ENCODE measurements at regions not wholly inside any gene's neighbourhood (a gene's known extent, or its start where the extent isn't known, plus 50 kb on each side); places are given as distances from the start of the nearest gene placed in this dataset.

DNA sequence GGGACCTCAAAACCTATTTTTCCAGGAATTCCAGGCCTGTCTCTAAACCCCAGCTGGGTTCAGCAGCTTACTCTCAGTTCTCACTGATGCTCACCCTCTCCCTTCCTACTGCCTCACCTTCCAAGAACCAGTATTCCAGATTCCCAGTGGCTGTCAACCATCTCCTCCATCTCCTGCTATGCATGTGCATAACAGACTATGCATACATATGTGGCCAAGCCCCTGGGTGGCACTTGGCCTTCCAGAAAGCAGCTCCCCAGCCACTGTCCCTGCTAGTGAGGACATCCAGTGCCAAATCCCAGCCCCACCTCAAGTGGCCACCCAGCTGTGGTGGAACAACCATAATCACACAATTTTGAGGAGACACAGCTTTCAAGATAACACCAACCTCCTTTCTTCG is 475.7 kb upstream of the PKN2 start:
- no peak overlapping the region for H3K4me3 Mint-ChIP-seq
- CTCF ChIA-PET: interaction anchor here (0.6 to 1.1 kb wide), 2 partner anchors 33 to 38 kb away, joined by 3 to 4 read pairs; no protein-coding TSS in a partner anchor
- H3K36me3 Mint-ChIP-seq (ENCODE audit: low read depth): no peaks in the 10 kb centered on the region
- H3K4me1 Mint-ChIP-seq: peaks cover 8% of the 10 kb centered on the region
- no peak overlapping the region for H3K27ac Mint-ChIP-seq
- intact Hi-C loops (cut with DNase I, micrococcal nuclease): no loop called here
- H3K9me3 Mint-ChIP-seq (ENCODE audit: low read depth): no peaks in the 10 kb centered on the region
- ATAC-seq (no peak), DNase-seq (no peak)
- no peaks in the 10 kb centered on the region for H3K27me3 Mint-ChIP-seq
- POLR2A ChIA-PET: no interaction called here

DNA sequence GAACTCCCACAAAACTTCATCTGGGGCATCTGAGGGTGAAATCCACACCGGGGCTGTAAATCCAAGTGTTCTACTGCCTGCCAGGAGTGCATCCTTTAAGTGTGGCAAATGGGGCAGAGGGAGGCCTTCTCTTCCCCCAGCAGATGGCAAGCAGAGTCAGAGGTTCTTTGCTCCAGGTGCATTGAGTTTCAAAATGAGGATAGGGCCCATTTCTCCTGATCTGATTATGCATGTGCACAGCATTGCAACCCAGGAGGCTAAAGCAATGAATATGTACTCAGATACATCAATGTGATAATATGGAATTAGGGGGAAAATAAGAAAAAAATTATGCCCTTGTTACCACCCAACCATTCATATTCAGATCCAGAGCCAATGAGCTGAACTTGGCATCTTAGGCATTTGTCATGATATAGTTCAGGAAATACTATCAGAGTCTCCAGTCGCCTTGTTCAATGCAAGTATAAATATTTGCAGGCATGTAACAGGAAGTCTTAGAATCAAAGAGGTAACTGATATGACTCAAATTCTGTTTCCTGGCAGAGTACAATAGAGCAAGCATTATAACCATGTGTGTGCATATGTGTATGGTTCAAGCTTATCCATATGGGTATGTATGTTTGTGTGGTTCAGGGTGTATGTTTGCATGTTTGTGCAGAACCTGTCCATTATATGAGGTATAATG is 473.8 kb upstream of the PKN2 start:
- intact Hi-C loops (cut with DNase I, micrococcal nuclease): no loop called here
- POLR2A ChIA-PET: no interaction called here
- H3K27ac Mint-ChIP-seq: no peak overlapping the region
- H3K4me1 Mint-ChIP-seq: peaks cover 8% of the 10 kb centered on the region
- CTCF ChIA-PET: no interaction called here
- no peaks in the 10 kb centered on the region for H3K36me3 Mint-ChIP-seq (ENCODE audit: low read depth)
- H3K27me3 Mint-ChIP-seq: no peaks in the 10 kb centered on the region
- no peaks in the 10 kb centered on the region for H3K9me3 Mint-ChIP-seq (ENCODE audit: low read depth)
- H3K4me3 Mint-ChIP-seq: no peak overlapping the region
- ATAC-seq: peak; percentile 82
- DNase-seq: no peak

DNA sequence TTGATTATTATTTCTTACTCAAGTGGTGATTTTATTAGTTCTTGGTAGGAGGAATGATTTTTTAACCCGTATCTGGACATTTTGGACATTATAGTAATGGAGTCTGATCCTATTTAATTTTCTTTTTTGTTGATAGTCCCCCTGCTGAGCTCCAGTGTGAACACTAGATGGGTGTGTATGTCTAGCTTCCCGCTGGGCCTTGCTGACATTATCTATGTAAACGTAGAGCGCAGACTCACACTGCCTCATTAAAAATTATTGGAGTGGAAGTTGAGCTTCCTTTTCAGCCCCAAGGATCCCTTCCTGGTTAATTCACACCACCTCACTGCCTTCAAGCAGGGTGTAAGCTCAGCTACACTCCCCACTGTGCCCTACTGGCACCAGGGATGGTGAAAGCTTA is 467.6 kb upstream of the PKN2 start:
- no peaks in the 10 kb centered on the region for H3K9me3 Mint-ChIP-seq (ENCODE audit: low read depth)
- H3K36me3 Mint-ChIP-seq (ENCODE audit: low read depth): no peaks in the 10 kb centered on the region
- ChIA-PET POLR2A (no interaction called here), CTCF (no interaction called here)
- no peak for DNase-seq
- peaks cover 9% of the 10 kb centered on the region for H3K27me3 Mint-ChIP-seq
- no peak overlapping the region for H3K27ac Mint-ChIP-seq
- ATAC-seq: no peak
- no peaks in the 10 kb centered on the region for H3K4me1 Mint-ChIP-seq
- H3K4me3 Mint-ChIP-seq: no peak overlapping the region
- intact Hi-C loops (cut with DNase I, micrococcal nuclease): no loop called here

DNA sequence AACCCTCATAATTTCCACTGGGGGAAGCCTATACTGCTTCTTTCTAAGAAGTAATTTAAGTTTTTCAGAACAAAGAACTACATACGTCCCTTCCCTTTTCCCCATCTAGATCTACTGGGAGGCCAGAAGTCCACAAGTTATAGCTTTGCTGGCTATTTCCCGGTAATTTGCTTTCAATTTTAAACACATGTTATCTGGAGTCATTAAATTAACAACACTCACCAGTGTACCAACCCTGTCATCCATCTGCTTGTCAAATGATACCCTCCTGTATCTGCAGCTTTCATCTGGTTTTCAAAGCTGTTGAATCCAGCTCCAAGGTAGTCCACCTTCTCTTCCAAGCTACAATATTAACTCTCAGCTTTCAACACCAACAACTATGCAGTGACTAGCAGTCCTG is 466.7 kb upstream of the PKN2 start:
- ChIA-PET POLR2A (no interaction called here), CTCF (no interaction called here)
- no peaks in the 10 kb centered on the region for H3K4me1 Mint-ChIP-seq
- no peak overlapping the region for H3K4me3 Mint-ChIP-seq
- no peak overlapping the region for H3K27ac Mint-ChIP-seq
- H3K9me3 Mint-ChIP-seq (ENCODE audit: low read depth): no peaks in the 10 kb centered on the region
- no peak for DNase-seq
- H3K36me3 Mint-ChIP-seq (ENCODE audit: low read depth): no peaks in the 10 kb centered on the region
- H3K27me3 Mint-ChIP-seq: peaks cover 9% of the 10 kb centered on the region
- ATAC-seq: no peak
- intact Hi-C loops (cut with DNase I, micrococcal nuclease): no loop called here

DNA sequence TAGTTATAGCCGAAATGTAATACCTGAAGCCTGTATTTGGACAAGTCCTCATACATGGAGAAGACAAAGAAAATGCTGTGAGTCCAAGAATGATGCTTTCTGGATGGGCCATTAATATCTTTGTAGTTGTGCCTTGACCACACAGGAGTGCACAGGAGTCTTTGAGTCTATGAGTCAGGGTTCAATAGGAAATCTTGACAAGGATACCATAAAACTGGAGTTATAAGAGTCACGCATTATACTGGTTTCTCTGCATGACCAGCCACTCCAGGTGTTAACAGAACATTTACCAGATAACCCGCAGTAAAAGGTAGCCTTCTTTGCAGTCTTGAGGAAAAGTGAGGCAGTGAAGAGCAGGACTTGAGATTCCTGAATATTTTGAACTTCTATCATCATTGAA is 464.6 kb upstream of the PKN2 start:
- peaks cover 9% of the 10 kb centered on the region for H3K27me3 Mint-ChIP-seq
- H3K27ac Mint-ChIP-seq: no peak overlapping the region
- intact Hi-C loops (cut with DNase I, micrococcal nuclease): no loop called here
- ATAC-seq (no peak), DNase-seq (no peak)
- POLR2A ChIA-PET: no interaction called here
- CTCF ChIA-PET: no interaction called here
- no peaks in the 10 kb centered on the region for H3K9me3 Mint-ChIP-seq (ENCODE audit: low read depth)
- no peaks in the 10 kb centered on the region for H3K4me1 Mint-ChIP-seq
- no peak overlapping the region for H3K4me3 Mint-ChIP-seq
- H3K36me3 Mint-ChIP-seq (ENCODE audit: low read depth): no peaks in the 10 kb centered on the region

DNA sequence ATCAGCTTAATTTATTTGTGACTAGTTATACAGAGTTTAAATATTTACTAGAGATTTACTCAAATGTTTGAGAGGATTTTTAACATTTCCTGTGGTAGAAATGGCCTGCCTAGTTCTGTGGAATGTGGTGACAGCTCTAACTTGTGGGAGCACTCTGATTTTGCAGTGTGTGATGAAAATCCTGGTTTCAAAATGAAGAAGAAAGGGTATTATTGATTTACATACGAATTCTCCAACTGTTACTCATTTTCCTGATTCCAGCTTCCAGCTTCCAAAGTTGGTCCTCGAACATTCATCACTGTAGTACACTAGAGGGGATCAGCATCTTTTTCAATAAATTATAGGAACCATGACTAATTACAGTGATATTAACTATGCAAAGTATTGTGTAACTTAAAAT is 462.7 kb upstream of the PKN2 start:
- no peak for ATAC-seq
- Mint-ChIP-seq H3K4me1 (no peaks in the 10 kb centered on the region), H3K27me3 (peaks cover 9% of the 10 kb centered on the region), H3K4me3 (no peak overlapping the region), H3K27ac (no peak overlapping the region), H3K9me3 (ENCODE audit: low read depth) (no peaks in the 10 kb centered on the region), H3K36me3 (ENCODE audit: low read depth) (no peaks in the 10 kb centered on the region)
- intact Hi-C loops (cut with DNase I, micrococcal nuclease): no loop called here
- POLR2A ChIA-PET: no interaction called here
- CTCF ChIA-PET: no interaction called here
- no peak for DNase-seq

DNA sequence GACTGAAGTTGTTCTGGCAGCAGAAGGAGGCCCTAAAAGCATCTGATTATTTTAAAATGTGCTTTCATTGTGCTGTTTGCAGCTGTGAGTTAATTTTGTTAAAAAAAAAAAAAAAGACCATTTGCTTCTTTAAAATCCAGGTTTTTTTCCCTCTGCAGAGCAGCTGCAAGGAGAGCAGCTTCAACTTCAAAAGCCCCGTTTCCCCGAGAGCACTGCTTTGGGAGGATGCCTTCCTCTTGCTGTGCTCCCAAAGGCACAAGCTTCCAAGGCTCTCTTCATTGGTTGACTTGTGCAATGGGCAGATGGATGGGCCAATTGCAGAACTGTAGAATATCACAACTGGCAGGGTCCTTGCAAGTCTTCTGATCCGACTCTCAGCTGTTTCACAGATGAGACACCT is 459.2 kb upstream of the PKN2 start:
- DNase-seq (no peak), ATAC-seq (no peak)
- Mint-ChIP-seq H3K4me1 (no peaks in the 10 kb centered on the region), H3K27ac (no peak overlapping the region), H3K27me3 (peaks cover 2% of the 10 kb centered on the region), H3K9me3 (ENCODE audit: low read depth) (no peaks in the 10 kb centered on the region), H3K36me3 (ENCODE audit: low read depth) (no peaks in the 10 kb centered on the region), H3K4me3 (no peak overlapping the region)
- CTCF ChIA-PET: interaction anchor here (1.0 kb wide), 1 partner anchor 44 kb away, joined by 3 read pairs; no protein-coding TSS in a partner anchor
- POLR2A ChIA-PET: no interaction called here
- intact Hi-C loops (cut with DNase I, micrococcal nuclease): no loop called here

DNA sequence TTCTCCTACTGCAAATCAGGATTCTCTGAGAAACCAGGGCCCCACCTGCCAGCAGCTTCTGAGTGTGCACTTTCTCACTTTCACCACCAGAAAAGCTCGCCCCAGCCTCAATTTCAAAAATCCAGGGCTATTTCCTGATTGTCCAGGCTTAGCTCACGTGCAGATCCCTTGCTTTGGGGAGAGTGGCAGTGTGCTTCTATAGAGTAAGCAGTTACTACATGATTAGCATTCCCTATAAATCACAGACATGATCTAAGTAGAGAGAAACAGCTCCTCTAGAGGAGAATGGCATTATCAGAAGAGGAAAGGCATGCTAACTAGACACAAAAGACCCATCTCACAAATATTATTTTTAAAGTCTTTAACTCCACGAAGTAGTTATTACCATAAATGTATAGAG is 456.0 kb upstream of the PKN2 start:
- Mint-ChIP-seq H3K4me3 (no peak overlapping the region), H3K27me3 (peaks cover 2% of the 10 kb centered on the region), H3K36me3 (ENCODE audit: low read depth) (no peaks in the 10 kb centered on the region), H3K4me1 (no peaks in the 10 kb centered on the region), H3K27ac (no peak overlapping the region), H3K9me3 (ENCODE audit: low read depth) (no peaks in the 10 kb centered on the region)
- ChIA-PET CTCF (interaction anchor here (0.5 to 1.2 kb wide), 3 partner anchors 47 to 668 kb away, joined by 3 to 7 read pairs (median 4); no protein-coding TSS in a partner anchor), POLR2A (no interaction called here)
- intact Hi-C loops (cut with DNase I, micrococcal nuclease): no loop called here
- no peak for ATAC-seq
- no peak for DNase-seq

DNA sequence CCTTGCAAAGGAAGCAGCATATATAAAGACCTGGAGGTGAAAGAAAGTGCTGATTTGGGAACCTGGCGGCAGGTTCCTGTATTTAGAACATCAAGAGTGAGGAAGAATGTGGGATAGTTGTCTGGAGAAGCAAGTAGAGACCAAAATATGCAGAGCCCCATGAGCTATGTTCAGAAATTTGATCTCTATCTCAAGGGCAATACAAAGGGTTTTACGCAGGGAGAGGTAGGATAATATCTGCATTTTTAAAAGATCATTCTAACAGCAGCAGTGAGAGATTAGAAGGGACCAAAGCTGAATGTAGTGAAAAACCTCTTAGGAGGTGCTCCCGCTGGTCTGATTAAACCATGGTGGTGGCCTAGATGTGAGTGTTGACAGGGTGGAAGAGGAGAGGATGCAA is 453.9 kb upstream of the PKN2 start:
- Mint-ChIP-seq H3K9me3 (ENCODE audit: low read depth) (no peaks in the 10 kb centered on the region), H3K4me1 (no peaks in the 10 kb centered on the region), H3K36me3 (ENCODE audit: low read depth) (no peaks in the 10 kb centered on the region), H3K27ac (no peak overlapping the region), H3K4me3 (no peak overlapping the region), H3K27me3 (peaks cover 3% of the 10 kb centered on the region)
- ATAC-seq (no peak), DNase-seq (no peak)
- intact Hi-C loops (cut with DNase I, micrococcal nuclease): no loop called here
- CTCF ChIA-PET: no interaction called here
- POLR2A ChIA-PET: no interaction called here

DNA sequence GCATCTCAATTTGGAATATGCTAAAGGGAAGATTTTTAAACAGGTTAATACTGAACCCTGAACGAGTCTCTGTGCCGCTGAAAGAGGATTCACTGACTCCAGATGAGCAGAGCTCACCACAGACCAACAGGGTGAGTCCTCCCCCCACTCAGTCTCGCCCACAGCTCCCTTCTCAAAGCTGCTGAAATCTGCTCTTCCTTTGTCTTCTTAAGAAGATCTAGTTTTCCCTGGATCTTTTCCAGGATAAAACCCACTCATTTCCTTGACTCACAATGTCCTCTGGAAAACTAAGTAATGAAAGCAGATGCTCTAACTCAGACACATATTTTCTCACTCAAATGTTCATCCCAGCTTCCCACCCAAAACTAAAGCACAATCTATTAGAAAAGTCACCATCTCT is 447.0 kb upstream of the PKN2 start:
- DNase-seq (no peak), ATAC-seq (no peak)
- Mint-ChIP-seq H3K27me3 (peaks cover 3% of the 10 kb centered on the region), H3K27ac (no peak overlapping the region), H3K4me3 (no peak overlapping the region), H3K36me3 (ENCODE audit: low read depth) (peaks cover 2% of the 10 kb centered on the region), H3K4me1 (no peaks in the 10 kb centered on the region), H3K9me3 (ENCODE audit: low read depth) (no peaks in the 10 kb centered on the region)
- ChIA-PET POLR2A (no interaction called here), CTCF (no interaction called here)
- intact Hi-C loops (cut with DNase I, micrococcal nuclease): loop anchor here in 1 of 2 experiments (5.0 kb wide), 1 partner anchor 50 kb away; no protein-coding TSS in a partner anchor

DNA sequence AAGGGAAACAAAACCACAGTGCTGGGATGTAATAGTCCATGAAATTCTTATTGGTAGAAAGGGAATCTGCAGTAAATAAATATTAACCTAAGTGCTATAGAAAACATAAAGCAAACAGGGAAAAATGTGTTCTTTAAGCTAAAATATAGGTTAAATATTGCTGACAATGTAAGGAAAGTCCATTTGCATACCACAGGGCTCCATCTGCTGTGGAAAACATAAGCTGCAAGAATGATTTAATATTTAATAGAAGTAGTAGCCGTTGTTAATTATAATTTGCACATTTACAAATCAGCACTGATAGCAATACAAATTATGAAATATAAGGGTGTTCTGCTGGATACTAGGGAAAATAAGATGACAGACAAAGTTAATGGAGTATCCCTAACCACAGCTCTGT is 444.9 kb upstream of the PKN2 start:
- ATAC-seq (no peak), DNase-seq (no peak)
- peaks cover 6% of the 10 kb centered on the region for H3K9me3 Mint-ChIP-seq (ENCODE audit: low read depth)
- no peaks in the 10 kb centered on the region for H3K4me1 Mint-ChIP-seq
- POLR2A ChIA-PET: no interaction called here
- peaks cover 2% of the 10 kb centered on the region for H3K36me3 Mint-ChIP-seq (ENCODE audit: low read depth)
- intact Hi-C loops (cut with DNase I, micrococcal nuclease): loop anchor here in 1 of 2 experiments (5.0 kb wide), 1 partner anchor 48 kb away; no protein-coding TSS in a partner anchor
- H3K27me3 Mint-ChIP-seq: no peaks in the 10 kb centered on the region
- CTCF ChIA-PET: no interaction called here
- H3K27ac Mint-ChIP-seq: no peak overlapping the region
- no peak overlapping the region for H3K4me3 Mint-ChIP-seq

DNA sequence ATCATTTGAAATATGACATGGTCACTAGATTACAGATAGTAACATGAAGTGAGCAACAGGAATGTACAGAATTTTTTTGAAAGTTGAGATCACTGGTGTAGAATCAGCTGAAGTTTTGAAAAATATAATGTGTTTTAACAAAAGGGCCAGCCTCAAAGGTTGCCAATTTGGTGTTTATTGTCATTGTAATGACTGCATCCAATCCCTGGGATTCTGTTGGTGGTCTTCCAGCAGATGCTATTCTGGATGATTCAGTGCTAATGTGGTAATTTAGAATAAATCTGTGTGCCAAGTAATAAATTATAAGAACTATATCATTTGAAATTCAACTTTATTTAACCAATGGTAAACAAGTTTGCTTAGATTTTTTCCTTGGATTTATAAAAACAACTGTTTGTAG is 436.4 kb upstream of the PKN2 start:
- no peaks in the 10 kb centered on the region for H3K27me3 Mint-ChIP-seq
- ChIA-PET CTCF (interaction anchor here (1.2 kb wide), 1 partner anchor 45 kb away, joined by 3 read pairs; no protein-coding TSS in a partner anchor), POLR2A (no interaction called here)
- no peak for DNase-seq
- H3K4me3 Mint-ChIP-seq: no peak overlapping the region
- ATAC-seq: no peak
- no peaks in the 10 kb centered on the region for H3K4me1 Mint-ChIP-seq
- H3K36me3 Mint-ChIP-seq (ENCODE audit: low read depth): no peaks in the 10 kb centered on the region
- intact Hi-C loops (cut with DNase I, micrococcal nuclease): no loop called here
- H3K27ac Mint-ChIP-seq: no peak overlapping the region
- peaks cover 4% of the 10 kb centered on the region for H3K9me3 Mint-ChIP-seq (ENCODE audit: low read depth)

DNA sequence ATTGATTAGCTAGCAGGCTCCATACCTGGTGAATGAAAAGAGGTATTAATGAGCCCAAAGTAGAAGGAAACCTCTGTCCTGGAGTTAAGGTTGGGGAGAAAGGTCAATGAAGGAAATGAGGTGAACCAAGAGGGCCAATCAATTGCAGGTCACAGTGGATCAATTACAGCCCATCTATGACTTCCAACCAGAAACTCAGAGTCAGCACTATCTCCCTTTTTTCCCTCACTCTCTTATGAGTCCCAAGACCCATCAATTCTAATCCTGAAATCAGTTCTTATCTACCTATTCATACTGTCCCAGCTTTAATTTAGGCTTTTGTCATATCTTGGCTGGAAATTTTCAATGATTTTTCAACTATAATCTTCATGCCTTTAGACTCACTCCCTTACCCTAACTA is 433.2 kb upstream of the PKN2 start:
- Mint-ChIP-seq H3K4me3 (no peak overlapping the region), H3K27ac (no peak overlapping the region), H3K27me3 (peaks cover 2% of the 10 kb centered on the region), H3K9me3 (ENCODE audit: low read depth) (no peaks in the 10 kb centered on the region), H3K4me1 (no peaks in the 10 kb centered on the region), H3K36me3 (ENCODE audit: low read depth) (no peaks in the 10 kb centered on the region)
- ATAC-seq (no peak), DNase-seq (no peak)
- ChIA-PET POLR2A (no interaction called here), CTCF (no interaction called here)
- intact Hi-C loops (cut with DNase I, micrococcal nuclease): no loop called here

Measured in activated CD4-positive, alpha-beta T cell treated with anti-CD3 and anti-CD28 coated beads for 36 hours (primary cell).